ENCODE measurements at regions not wholly inside any gene's neighbourhood (a gene's known extent, or its start where the extent isn't known, plus 50 kb on each side); places are given as distances from the start of the nearest gene placed in this dataset.

GRCh38 chr11:112459001-112459400 is 198.3 kb upstream of the PLET1 start:
- H4K91ac ChIP-seq (replicated peaks; ENCODE audit: insufficient read length, low read length) = no peak overlapping the region
- TF ChIP-seq CEBPB (IDR thresholded peaks at IDR 0.05; ENCODE audit: low read depth, low read length) (no peak), CHD2 (IDR thresholded peaks at IDR 0.05; ENCODE audit: low read length) (no peak), JUND (IDR thresholded peaks at IDR 0.05; ENCODE audit: low read length) (no peak), BRCA1 (IDR thresholded peaks at IDR 0.05; ENCODE audit: low read depth, low read length) (no peak), POLR2A (IDR thresholded peaks at IDR 0.05; ENCODE audit: control extremely low read depth in 1 of 2, low read depth in 2 of 2, low read length in 2 of 2) (no peak)

More at GRCh38 chr11:112459001-112459400, 198.3 kb upstream of the PLET1 start:
- H2BK120ac ChIP-seq (replicated peaks; ENCODE audit: low read depth, low read length) = no peak overlapping the region
- no peaks in the 10 kb centered on the region for H3K9me3 ChIP-seq (ENCODE audit: insufficient read depth in 2 of 2, low read depth in 1 of 2, low read length in 1 of 2)
- no peaks in the 10 kb centered on the region for H3K23me2 ChIP-seq (ENCODE audit: low read depth, low read length)
- no peaks in the 10 kb centered on the region for H3K4me1 ChIP-seq (replicated peaks in 1 of 4; ENCODE audit: control insufficient read depth in 3 of 4, insufficient read depth in 4 of 4, low read length in 3 of 4)
- H3K36me3 ChIP-seq (ENCODE audit: control insufficient read depth in 2 of 4, insufficient read depth in 4 of 4, low read length in 3 of 4) = no peaks in the 10 kb centered on the region
- no peak overlapping the region for H3K27ac ChIP-seq (ENCODE audit: low read depth, low read length)
- no peak overlapping the region for H2BK5ac ChIP-seq (ENCODE audit: low read depth, low read length)
- H2AFZ ChIP-seq (ENCODE audit: low read length) = no peak overlapping the region
- ChIA-PET POLR2A (ENCODE audit: partially characterized antibody) (no interaction called here), CTCF (ENCODE audit: partially characterized antibody) (no interaction called here)
- H3K23ac ChIP-seq (ENCODE audit: insufficient read length) = no peak overlapping the region
- H3K79me1 ChIP-seq (ENCODE audit: low read depth, low read length) = no peaks in the 10 kb centered on the region
- no peak overlapping the region for H2AK5ac ChIP-seq (ENCODE audit: low read depth, low read length)
- H3K4me3 ChIP-seq (ENCODE audit: extremely low read depth in 1 of 4, insufficient read depth in 2 of 4, low read depth in 3 of 4, low read length in 4 of 4) = no peak overlapping the region
- no peak overlapping the region for H3K4ac ChIP-seq (replicated peaks; ENCODE audit: insufficient read length, low read depth, low read length)
- no peak overlapping the region for H3K56ac ChIP-seq (replicated peaks; ENCODE audit: insufficient read length, low read depth, low read length)
- H3K14ac ChIP-seq (ENCODE audit: insufficient read length) = no peak overlapping the region
- no peak overlapping the region for H2BK12ac ChIP-seq (ENCODE audit: low read depth, low read length)
- H3K18ac ChIP-seq (ENCODE audit: extremely low read depth, low read length) = no peak overlapping the region
- H4K20me1 ChIP-seq (replicated peaks in 1 of 2; ENCODE audit: control insufficient read depth in 1 of 2, insufficient read depth in 2 of 2, low read length in 2 of 2) = no peaks in the 10 kb centered on the region
- H3K27me3 ChIP-seq (replicated peaks in 1 of 4; ENCODE audit: control insufficient read depth in 3 of 4, extremely low read depth in 1 of 4, insufficient read depth in 3 of 4, low read length in 3 of 4) = no peaks in the 10 kb centered on the region
- H2BK20ac ChIP-seq (ENCODE audit: low read length) = no peak overlapping the region
- H3K9ac ChIP-seq (replicated peaks in 1 of 4; ENCODE audit: extremely low read depth in 1 of 4, low read depth in 3 of 4, low read length in 3 of 4) = no peak overlapping the region
- H4K5ac ChIP-seq (ENCODE audit: insufficient read length, low read depth, low read length) = no peak overlapping the region
- H2BK15ac ChIP-seq (ENCODE audit: low read length) = no peak overlapping the region
- no peak overlapping the region for H3K4me2 ChIP-seq (ENCODE audit: insufficient read depth in 1 of 2, low read depth in 2 of 2, low read length in 2 of 2)
- no peaks in the 10 kb centered on the region for H3K79me2 ChIP-seq (ENCODE audit: control insufficient read depth in 1 of 2, insufficient read depth in 2 of 2, low read length in 2 of 2)
- DNase-seq (ENCODE audit: low read depth in 1 of 2, low spot score in 2 of 2) = no peak
- H4K8ac ChIP-seq (ENCODE audit: extremely low read depth, insufficient read depth, low read length) = no peak overlapping the region
- FAIRE-seq = no peak
- WGBS, 2 experiments (ENCODE audit: extremely low coverage in 1 of 2, insufficient coverage in 1 of 2, insufficient read length in 1 of 2, insufficient replicate concordance in 2 of 2, low coverage in 1 of 2, low lambda C conversion rate in 2 of 2, missing lambda C conversion rate in 1 of 2) = 94% methylated on average over 4 of the region's 4 CpGs; no CpG with 5 or more reads in 1 of the 2 experiments

Data from H1 (cell line).